ENCODE measurements at regions not wholly inside any gene's neighbourhood (a gene's known extent, or its start where the extent isn't known, plus 50 kb on each side); places are given as distances from the start of the nearest gene placed in this dataset.

DNA sequence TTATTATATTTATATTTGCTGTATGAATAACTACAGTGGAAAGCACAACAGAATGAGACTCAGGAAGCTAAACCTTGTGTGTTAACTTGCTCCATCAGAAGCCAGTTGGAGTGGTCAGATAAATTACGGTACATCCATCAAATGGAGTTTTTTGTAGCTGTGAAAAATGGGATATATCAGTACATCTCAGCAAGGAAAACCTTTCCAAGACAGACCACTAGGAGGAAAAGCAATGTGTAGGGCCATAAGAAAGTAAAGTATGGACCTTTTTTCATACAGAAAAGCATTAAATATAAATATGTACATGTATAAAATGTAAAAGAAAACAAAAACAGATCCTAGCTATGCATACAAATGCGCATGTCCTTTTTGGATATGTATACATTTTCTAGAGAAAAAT lies 403.8 kb upstream of the CDH11 start:
- TF ChIP-seq, protein P1, sequence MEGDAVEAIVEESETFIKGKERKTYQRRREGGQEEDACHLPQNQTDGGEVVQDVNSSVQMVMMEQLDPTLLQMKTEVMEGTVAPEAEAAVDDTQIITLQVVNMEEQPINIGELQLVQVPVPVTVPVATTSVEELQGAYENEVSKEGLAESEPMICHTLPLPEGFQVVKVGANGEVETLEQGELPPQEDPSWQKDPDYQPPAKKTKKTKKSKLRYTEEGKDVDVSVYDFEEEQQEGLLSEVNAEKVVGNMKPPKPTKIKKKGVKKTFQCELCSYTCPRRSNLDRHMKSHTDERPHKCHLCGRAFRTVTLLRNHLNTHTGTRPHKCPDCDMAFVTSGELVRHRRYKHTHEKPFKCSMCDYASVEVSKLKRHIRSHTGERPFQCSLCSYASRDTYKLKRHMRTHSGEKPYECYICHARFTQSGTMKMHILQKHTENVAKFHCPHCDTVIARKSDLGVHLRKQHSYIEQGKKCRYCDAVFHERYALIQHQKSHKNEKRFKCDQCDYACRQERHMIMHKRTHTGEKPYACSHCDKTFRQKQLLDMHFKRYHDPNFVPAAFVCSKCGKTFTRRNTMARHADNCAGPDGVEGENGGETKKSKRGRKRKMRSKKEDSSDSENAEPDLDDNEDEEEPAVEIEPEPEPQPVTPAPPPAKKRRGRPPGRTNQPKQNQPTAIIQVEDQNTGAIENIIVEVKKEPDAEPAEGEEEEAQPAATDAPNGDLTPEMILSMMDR (conservative IDR thresholded peaks at IDR 0.05 in 1 of 2, IDR thresholded peaks at IDR 0.05 in 1 of 2; ENCODE audit: low read depth in 1 of 2, low read length in 2 of 2), result no peak
- no peak for TF ChIP-seq EZH2 (IDR thresholded peaks at IDR 0.05; ENCODE audit: low read length, missing control alignments)
